ENCODE measurements at regions not wholly inside any gene's neighbourhood (a gene's known extent, or its start where the extent isn't known, plus 50 kb on each side); places are given as distances from the start of the nearest gene placed in this dataset.
A peak's percentile ranks its signal among the peaks of the same experiment; 100 is the strongest.

GRCh38 chr2:8582191-8582590, 99.7 kb upstream of the ID2 start:
- Histone ChIP-seq H3K36me3 (ENCODE audit: control insufficient read depth, insufficient read depth, low read length) (no peaks in the 10 kb centered on the region), H3K27me3 (ENCODE audit: control insufficient read depth, insufficient read depth, low read length) (no peaks in the 10 kb centered on the region), H3K4me1 (ENCODE audit: control insufficient read depth, insufficient read depth, low read length) (peaks cover 39% of the 10 kb centered on the region), H3K27ac (ENCODE audit: low read length) (peak overlapping the region; percentile 76), H3K9me3 (ENCODE audit: control insufficient read depth, low read depth, low read length) (no peaks in the 10 kb centered on the region), H3K4me3 (ENCODE audit: low read length) (no peak overlapping the region)
- no CpG with 5 or more reads among the region's 4 CpGs for WGBS (ENCODE audit: insufficient coverage, low lambda C conversion rate)
- DNase-seq: no peak

GRCh38 chr2:8582651-8583399, 99.0 kb upstream of the ID2 start:
- no peak for DNase-seq
- no peaks in the 10 kb centered on the region for H3K27me3 ChIP-seq (ENCODE audit: control insufficient read depth, insufficient read depth, low read length)
- H3K4me3 ChIP-seq (ENCODE audit: low read length): peak overlapping the region; percentile 32
- WGBS (ENCODE audit: insufficient coverage, low lambda C conversion rate): no CpG with 5 or more reads among the region's 16 CpGs
- peak overlapping the region; percentile 76 for H3K27ac ChIP-seq (ENCODE audit: low read length)
- H3K4me1 ChIP-seq (ENCODE audit: control insufficient read depth, insufficient read depth, low read length): peaks cover 39% of the 10 kb centered on the region
- H3K36me3 ChIP-seq (ENCODE audit: control insufficient read depth, insufficient read depth, low read length): no peaks in the 10 kb centered on the region
- no peaks in the 10 kb centered on the region for H3K9me3 ChIP-seq (ENCODE audit: control insufficient read depth, low read depth, low read length)

- Histone ChIP-seq H3K27ac (ENCODE audit: low read length) (peak overlapping the region; percentile 76), H3K4me3 (ENCODE audit: low read length) (peak overlapping the region; percentile 32), H3K9me3 (ENCODE audit: control insufficient read depth, low read depth, low read length) (no peaks in the 10 kb centered on the region), H3K36me3 (ENCODE audit: control insufficient read depth, insufficient read depth, low read length) (no peaks in the 10 kb centered on the region), H3K27me3 (ENCODE audit: control insufficient read depth, insufficient read depth, low read length) (no peaks in the 10 kb centered on the region), H3K4me1 (ENCODE audit: control insufficient read depth, insufficient read depth, low read length) (peaks cover 39% of the 10 kb centered on the region)
- DNase-seq: peak; percentile 98
- WGBS (ENCODE audit: insufficient coverage, low lambda C conversion rate): no CpG with 5 or more reads among the region's 39 CpGs
These were observed 98.3 kb upstream of the ID2 start for GRCh38 chr2:8583400-8584173.

GRCh38 chr2:8584174-8585066, 97.4 kb upstream of the ID2 start:
- no CpG with 5 or more reads among the region's 29 CpGs for WGBS (ENCODE audit: insufficient coverage, low lambda C conversion rate)
- H3K27ac ChIP-seq (ENCODE audit: low read length): peak overlapping the region; percentile 68

GRCh38 chr2:8586457-8587051, 95.3 kb upstream of the ID2 start:
- no peak for DNase-seq
- no peaks in the 10 kb centered on the region for H3K27me3 ChIP-seq (ENCODE audit: control insufficient read depth, insufficient read depth, low read length)

More at GRCh38 chr2:8584174-8585066, 97.4 kb upstream of the ID2 start:
- H3K4me1 ChIP-seq (ENCODE audit: control insufficient read depth, insufficient read depth, low read length): peaks cover 39% of the 10 kb centered on the region
- H3K4me3 ChIP-seq (ENCODE audit: low read length): peak overlapping the region; percentile 8
- H3K9me3 ChIP-seq (ENCODE audit: control insufficient read depth, low read depth, low read length): no peaks in the 10 kb centered on the region
- H3K36me3 ChIP-seq (ENCODE audit: control insufficient read depth, insufficient read depth, low read length): no peaks in the 10 kb centered on the region
- H3K27me3 ChIP-seq (ENCODE audit: control insufficient read depth, insufficient read depth, low read length): no peaks in the 10 kb centered on the region
- DNase-seq: no peak

GRCh38 chr2:8587251-8587791, 94.5 kb upstream of the ID2 start:
- H3K4me1 ChIP-seq (ENCODE audit: control insufficient read depth, insufficient read depth, low read length): peaks cover 21% of the 10 kb centered on the region
- DNase-seq: no peak
- H3K27ac ChIP-seq (ENCODE audit: low read length): no peak overlapping the region
- no peak overlapping the region for H3K4me3 ChIP-seq (ENCODE audit: low read length)
- no peaks in the 10 kb centered on the region for H3K9me3 ChIP-seq (ENCODE audit: control insufficient read depth, low read depth, low read length)
- H3K27me3 ChIP-seq (ENCODE audit: control insufficient read depth, insufficient read depth, low read length): no peaks in the 10 kb centered on the region
- no CpG with 5 or more reads among the region's 19 CpGs for WGBS (ENCODE audit: insufficient coverage, low lambda C conversion rate)
- H3K36me3 ChIP-seq (ENCODE audit: control insufficient read depth, insufficient read depth, low read length): no peaks in the 10 kb centered on the region

More at GRCh38 chr2:8586457-8587051, 95.3 kb upstream of the ID2 start:
- peaks cover 29% of the 10 kb centered on the region for H3K4me1 ChIP-seq (ENCODE audit: control insufficient read depth, insufficient read depth, low read length)
- no peak overlapping the region for H3K4me3 ChIP-seq (ENCODE audit: low read length)
- WGBS (ENCODE audit: insufficient coverage, low lambda C conversion rate): no CpG with 5 or more reads among the region's 15 CpGs
- no peaks in the 10 kb centered on the region for H3K9me3 ChIP-seq (ENCODE audit: control insufficient read depth, low read depth, low read length)
- no peaks in the 10 kb centered on the region for H3K36me3 ChIP-seq (ENCODE audit: control insufficient read depth, insufficient read depth, low read length)
- no peak overlapping the region for H3K27ac ChIP-seq (ENCODE audit: low read length)

GRCh38 chr2:8587920-8588830, 93.7 kb upstream of the ID2 start:
- Histone ChIP-seq H3K36me3 (ENCODE audit: control insufficient read depth, insufficient read depth, low read length) (no peaks in the 10 kb centered on the region), H3K4me3 (ENCODE audit: low read length) (no peak overlapping the region), H3K27ac (ENCODE audit: low read length) (no peak overlapping the region), H3K4me1 (ENCODE audit: control insufficient read depth, insufficient read depth, low read length) (peaks cover 12% of the 10 kb centered on the region), H3K9me3 (ENCODE audit: control insufficient read depth, low read depth, low read length) (no peaks in the 10 kb centered on the region), H3K27me3 (ENCODE audit: control insufficient read depth, insufficient read depth, low read length) (no peaks in the 10 kb centered on the region)
- DNase-seq: no peak
- 80% methylated on average over 1 of the region's 7 CpGs for WGBS (ENCODE audit: insufficient coverage, low lambda C conversion rate)

GRCh38 chr2:8588831-8589191, 93.0 kb upstream of the ID2 start:
- Histone ChIP-seq H3K27me3 (ENCODE audit: control insufficient read depth, insufficient read depth, low read length) (no peaks in the 10 kb centered on the region), H3K36me3 (ENCODE audit: control insufficient read depth, insufficient read depth, low read length) (no peaks in the 10 kb centered on the region), H3K27ac (ENCODE audit: low read length) (no peak overlapping the region), H3K4me3 (ENCODE audit: low read length) (no peak overlapping the region), H3K9me3 (ENCODE audit: control insufficient read depth, low read depth, low read length) (no peaks in the 10 kb centered on the region), H3K4me1 (ENCODE audit: control insufficient read depth, insufficient read depth, low read length) (peaks cover 8% of the 10 kb centered on the region)
- no peak for DNase-seq
- no CpG with 5 or more reads among the region's 6 CpGs for WGBS (ENCODE audit: insufficient coverage, low lambda C conversion rate)

- Histone ChIP-seq H3K27me3 (ENCODE audit: control insufficient read depth, insufficient read depth, low read length) (no peaks in the 10 kb centered on the region), H3K4me3 (ENCODE audit: low read length) (no peak overlapping the region), H3K27ac (ENCODE audit: low read length) (no peak overlapping the region), H3K4me1 (ENCODE audit: control insufficient read depth, insufficient read depth, low read length) (peaks cover under 1% of the 10 kb centered on the region), H3K36me3 (ENCODE audit: control insufficient read depth, insufficient read depth, low read length) (no peaks in the 10 kb centered on the region), H3K9me3 (ENCODE audit: control insufficient read depth, low read depth, low read length) (no peaks in the 10 kb centered on the region)
- no peak for DNase-seq
- no CpG with 5 or more reads among the region's 1 CpG for WGBS (ENCODE audit: insufficient coverage, low lambda C conversion rate)
These were observed 92.1 kb upstream of the ID2 start for GRCh38 chr2:8589721-8590120.
